ENCODE measurements at regions not wholly inside any gene's neighbourhood (a gene's known extent, or its start where the extent isn't known, plus 50 kb on each side); places are given as distances from the start of the nearest gene placed in this dataset.
"Not testable (repeated sequence)": the region's sequence is repeated elsewhere in the genome, so short reads cannot be mapped to it uniquely, and the experiment has no call there.

GRCh38 chr1:245102149-245102548 is 52.6 kb upstream of the KIF26B start:
- POLR2A ChIA-PET; H3K9me3 Mint-ChIP-seq; H3K27ac Mint-ChIP-seq; H3K4me1 Mint-ChIP-seq; H3K36me3 Mint-ChIP-seq (ENCODE audit: low read depth); H3K4me3 Mint-ChIP-seq; DNase-seq; H3K27me3 Mint-ChIP-seq; CTCF ChIA-PET: not testable (repeated sequence)

- H3K4me1 Mint-ChIP-seq = no peaks in the 10 kb centered on the region
- DNase-seq = no peak
- H3K27ac Mint-ChIP-seq = no peak overlapping the region
- POLR2A ChIA-PET = no interaction called here
- H3K9me3 Mint-ChIP-seq = no peaks in the 10 kb centered on the region
- no peak overlapping the region for H3K4me3 Mint-ChIP-seq
- H3K36me3 Mint-ChIP-seq (ENCODE audit: low read depth) = no peaks in the 10 kb centered on the region
- H3K27me3 Mint-ChIP-seq = no peaks in the 10 kb centered on the region
- CTCF ChIA-PET = no interaction called here
These were observed 55.4 kb upstream of the KIF26B start for GRCh38 chr1:245099401-245099800.

GRCh38 chr1:245098924-245099323 is 55.9 kb upstream of the KIF26B start:
- ChIA-PET POLR2A (no interaction called here), CTCF (no interaction called here)
- no peak for DNase-seq
- no peaks in the 10 kb centered on the region for H3K9me3 Mint-ChIP-seq
- H3K27me3 Mint-ChIP-seq = no peaks in the 10 kb centered on the region
- H3K4me3 Mint-ChIP-seq = no peak overlapping the region
- H3K27ac Mint-ChIP-seq = no peak overlapping the region
- no peaks in the 10 kb centered on the region for H3K36me3 Mint-ChIP-seq (ENCODE audit: low read depth)
- H3K4me1 Mint-ChIP-seq = no peaks in the 10 kb centered on the region

GRCh38 chr1:245096311-245097066 is 58.3 kb upstream of the KIF26B start:
- CTCF ChIA-PET = no interaction called here
- no peaks in the 10 kb centered on the region for H3K9me3 Mint-ChIP-seq
- no peaks in the 10 kb centered on the region for H3K27me3 Mint-ChIP-seq
- no peaks in the 10 kb centered on the region for H3K4me1 Mint-ChIP-seq
- no peak overlapping the region for H3K27ac Mint-ChIP-seq
- DNase-seq = no peak
- no peaks in the 10 kb centered on the region for H3K36me3 Mint-ChIP-seq (ENCODE audit: low read depth)
- H3K4me3 Mint-ChIP-seq = no peak overlapping the region
- POLR2A ChIA-PET = no interaction called here

- H3K27me3 Mint-ChIP-seq = no peaks in the 10 kb centered on the region
- no peak overlapping the region for H3K27ac Mint-ChIP-seq
- H3K4me3 Mint-ChIP-seq = no peak overlapping the region
- H3K36me3 Mint-ChIP-seq (ENCODE audit: low read depth) = no peaks in the 10 kb centered on the region
- no peaks in the 10 kb centered on the region for H3K4me1 Mint-ChIP-seq
- DNase-seq = no peak
- H3K9me3 Mint-ChIP-seq = no peaks in the 10 kb centered on the region
- POLR2A ChIA-PET = no interaction called here
- CTCF ChIA-PET = no interaction called here
These were observed 58.9 kb upstream of the KIF26B start for GRCh38 chr1:245095903-245096302.

GRCh38 chr1:245094954-245095353 is 59.8 kb upstream of the KIF26B start:
- H3K4me1 Mint-ChIP-seq = no peaks in the 10 kb centered on the region
- CTCF ChIA-PET = no interaction called here
- H3K4me3 Mint-ChIP-seq = no peak overlapping the region
- no peaks in the 10 kb centered on the region for H3K27me3 Mint-ChIP-seq
- no peak overlapping the region for H3K27ac Mint-ChIP-seq
- POLR2A ChIA-PET = no interaction called here
- no peaks in the 10 kb centered on the region for H3K9me3 Mint-ChIP-seq
- DNase-seq = no peak
- no peaks in the 10 kb centered on the region for H3K36me3 Mint-ChIP-seq (ENCODE audit: low read depth)

- POLR2A ChIA-PET = no interaction called here
These were observed 60.7 kb upstream of the KIF26B start for GRCh38 chr1:245094092-245094491.

GRCh38 chr1:245092638-245092976 is 62.2 kb upstream of the KIF26B start:
- no peak for DNase-seq
- H3K27me3 Mint-ChIP-seq = no peaks in the 10 kb centered on the region
- H3K4me3 Mint-ChIP-seq = no peak overlapping the region
- H3K27ac Mint-ChIP-seq = no peak overlapping the region
- POLR2A ChIA-PET = no interaction called here
- no peaks in the 10 kb centered on the region for H3K4me1 Mint-ChIP-seq
- CTCF ChIA-PET = no interaction called here
- no peaks in the 10 kb centered on the region for H3K36me3 Mint-ChIP-seq (ENCODE audit: low read depth)
- no peaks in the 10 kb centered on the region for H3K9me3 Mint-ChIP-seq

More at GRCh38 chr1:245094092-245094491, 60.7 kb upstream of the KIF26B start:
- H3K27ac Mint-ChIP-seq = no peak overlapping the region
- H3K4me1 Mint-ChIP-seq = no peaks in the 10 kb centered on the region
- H3K4me3 Mint-ChIP-seq = no peak overlapping the region
- no peaks in the 10 kb centered on the region for H3K36me3 Mint-ChIP-seq (ENCODE audit: low read depth)
- CTCF ChIA-PET = interaction anchor here (0.7 kb wide), 1 partner anchor 290 kb away, joined by 3 read pairs; no protein-coding TSS in a partner anchor
- H3K27me3 Mint-ChIP-seq = no peaks in the 10 kb centered on the region
- no peaks in the 10 kb centered on the region for H3K9me3 Mint-ChIP-seq
- DNase-seq = no peak

- Mint-ChIP-seq H3K9me3 (no peaks in the 10 kb centered on the region), H3K27me3 (no peaks in the 10 kb centered on the region), H3K4me1 (no peaks in the 10 kb centered on the region), H3K27ac (no peak overlapping the region), H3K4me3 (no peak overlapping the region), H3K36me3 (ENCODE audit: low read depth) (no peaks in the 10 kb centered on the region)
- POLR2A ChIA-PET = no interaction called here
- no peak for DNase-seq
- CTCF ChIA-PET = no interaction called here
These were observed 62.8 kb upstream of the KIF26B start for GRCh38 chr1:245091818-245092637.

- no peak overlapping the region for H3K27ac Mint-ChIP-seq
- H3K4me1 Mint-ChIP-seq = no peaks in the 10 kb centered on the region
- H3K9me3 Mint-ChIP-seq = no peaks in the 10 kb centered on the region
- CTCF ChIA-PET = no interaction called here
- POLR2A ChIA-PET = no interaction called here
- DNase-seq = no peak
- no peaks in the 10 kb centered on the region for H3K27me3 Mint-ChIP-seq
- H3K4me3 Mint-ChIP-seq = no peak overlapping the region
- no peaks in the 10 kb centered on the region for H3K36me3 Mint-ChIP-seq (ENCODE audit: low read depth)
These were observed 63.6 kb upstream of the KIF26B start for GRCh38 chr1:245091171-245091621.

GRCh38 chr1:245090491-245091090 is 64.2 kb upstream of the KIF26B start:
- Mint-ChIP-seq H3K27ac (no peak overlapping the region), H3K27me3 (no peaks in the 10 kb centered on the region), H3K9me3 (no peaks in the 10 kb centered on the region), H3K4me1 (peaks cover 3% of the 10 kb centered on the region), H3K36me3 (ENCODE audit: low read depth) (no peaks in the 10 kb centered on the region), H3K4me3 (no peak overlapping the region)
- ChIA-PET CTCF (no interaction called here), POLR2A (no interaction called here)
- no peak for DNase-seq

- Mint-ChIP-seq H3K27me3 (no peaks in the 10 kb centered on the region), H3K4me1 (peaks cover 5% of the 10 kb centered on the region), H3K36me3 (ENCODE audit: low read depth) (no peaks in the 10 kb centered on the region), H3K27ac (no peak overlapping the region), H3K4me3 (no peak overlapping the region), H3K9me3 (no peaks in the 10 kb centered on the region)
- CTCF ChIA-PET = no interaction called here
- DNase-seq = no peak
- POLR2A ChIA-PET = no interaction called here
These were observed 67.1 kb upstream of the KIF26B start for GRCh38 chr1:245087723-245088122.

- ChIA-PET POLR2A (no interaction called here), CTCF (no interaction called here)
- Mint-ChIP-seq H3K9me3 (no peaks in the 10 kb centered on the region), H3K27me3 (no peaks in the 10 kb centered on the region), H3K36me3 (ENCODE audit: low read depth) (no peaks in the 10 kb centered on the region), H3K4me3 (no peak overlapping the region), H3K27ac (no peak overlapping the region), H3K4me1 (peaks cover 5% of the 10 kb centered on the region)
- DNase-seq = no peak
These were observed 68.3 kb upstream of the KIF26B start for GRCh38 chr1:245086389-245086969.

Measured in activated CD4-positive, alpha-beta memory T cell treated with anti-CD3 and anti-CD28 coated beads, Interleukin-2, amount 10 ng/mL, durations not matched to agents 7 days and 5 days (primary cell).